Liver (tissue), 8 donors: ENCODE measurements at regions not wholly inside any gene's neighbourhood (a gene's known extent, or its start where the extent isn't known, plus 50 kb on each side); places are given as distances from the start of the nearest gene placed in this dataset.

Experiments used
- DNase-seq: peaks from one replicate; pipeline ENCODE4 v3.0.0-alpha.2; 2017; ENCODE audit warnings: low spot score
- H3K27ac ChIP-seq, 2 donors: one replicate each; pipeline ENCODE4 v1.7.0; 2013; ENCODE audit warnings: inconsistent platforms in 2 of 2, low read length in 2 of 2, control low read depth in 1 of 2, low read depth in 1 of 2, mild to moderate bottlenecking in 1 of 2
- H3K27me3 ChIP-seq, 4 donors: one replicate each; pipeline versions ENCODE4 v1.6.1 to v1.7.0; 2013; ENCODE audit warnings: low read length in 3 of 4, inconsistent platforms in 1 of 4, mild to moderate bottlenecking in 1 of 4, moderate library complexity in 1 of 4; ENCODE audit not compliant: control insufficient read depth in 4 of 4, insufficient read depth in 4 of 4
- H3K36me3 ChIP-seq, 4 donors: one replicate each; pipeline versions ENCODE4 v1.6.1 to v1.7.0; 2013; ENCODE audit warnings: low read length in 3 of 4, mild to moderate bottlenecking in 3 of 4, low read depth in 1 of 4, moderate library complexity in 1 of 4; ENCODE audit not compliant: control insufficient read depth in 4 of 4, insufficient read depth in 3 of 4
- H3K4me1 ChIP-seq, 4 donors: one replicate each; pipeline versions ENCODE4 v1.6.1 to v1.7.0; 2013; ENCODE audit warnings: low read length in 3 of 4, mild to moderate bottlenecking in 3 of 4, moderate library complexity in 1 of 4; ENCODE audit not compliant: control insufficient read depth in 4 of 4, insufficient read depth in 4 of 4
- H3K4me3 ChIP-seq, 3 donors: one replicate each; pipeline versions ENCODE4 v1.6.1 to v1.7.0; 2013; ENCODE audit warnings: low read length in 3 of 3, control low read depth in 1 of 3, low read depth in 1 of 3, mild to moderate bottlenecking in 1 of 3
- H3K9ac ChIP-seq, 2 donors: one replicate each; pipeline ENCODE4 v1.7.0; 2013; ENCODE audit warnings: low read length in 2 of 2, mild to moderate bottlenecking in 2 of 2, moderate library complexity in 2 of 2, control low read depth in 1 of 2, low read depth in 1 of 2
- H3K9me3 ChIP-seq, 4 donors: one replicate each; pipeline versions ENCODE4 v1.6.1 to v1.7.0; 2013; ENCODE audit warnings: low read length in 3 of 4; ENCODE audit not compliant: control insufficient read depth in 4 of 4
- EGR1 ChIP-seq, 2 donors: IDR thresholded peaks; 2 replicates each; pipeline ENCODE4 v1.6.1; 2016 to 2018; ENCODE audit warnings: antibody characterized with exemption in 2 of 2, low read depth in 2 of 2
- FOXA1 ChIP-seq: IDR thresholded peaks from 2 replicates; pipeline ENCODE4 v1.6.1; 2016; ENCODE audit warnings: antibody characterized with exemption
- FOXA2 ChIP-seq: IDR thresholded peaks from 2 replicates; pipeline ENCODE4 v1.6.1; 2016; ENCODE audit warnings: antibody characterized with exemption
- GABPA ChIP-seq, 2 donors: IDR thresholded peaks in 1 of 2; conservative IDR thresholded peaks in 1 of 2; 2 replicates each; pipeline ENCODE4 v1.6.1; 2016; ENCODE audit warnings: antibody characterized with exemption in 2 of 2, mild to moderate bottlenecking in 1 of 2, moderate library complexity in 1 of 2
- HNF4A ChIP-seq, 2 donors: conservative IDR thresholded peaks; 2 replicates each; pipeline ENCODE4 v1.6.1; 2016; ENCODE audit warnings: antibody characterized with exemption in 2 of 2, mild to moderate bottlenecking in 2 of 2
- HNF4G ChIP-seq: IDR thresholded peaks from 2 replicates; pipeline ENCODE4 v1.6.1; 2016; ENCODE audit warnings: antibody characterized with exemption
- JUND ChIP-seq, 2 donors: IDR thresholded peaks; 2 replicates each; pipeline ENCODE4 v1.6.1; 2016; ENCODE audit warnings: antibody characterized with exemption in 2 of 2
- NR2F2 ChIP-seq: IDR thresholded peaks from 2 replicates; pipeline ENCODE4 v1.6.1; 2016; ENCODE audit warnings: antibody characterized with exemption
- RAD21 ChIP-seq, 2 donors: IDR thresholded peaks; 2 replicates each; pipeline ENCODE4 v1.6.1; 2016; ENCODE audit warnings: antibody characterized with exemption in 2 of 2, mild to moderate bottlenecking in 2 of 2
- RXRA ChIP-seq, 2 donors: IDR thresholded peaks; 2 replicates each; pipeline ENCODE4 v1.6.1; 2017 to 2018; ENCODE audit warnings: antibody characterized with exemption in 2 of 2, mild to moderate bottlenecking in 1 of 2
- SP1 ChIP-seq: IDR thresholded peaks from 2 replicates; pipeline ENCODE4 v1.6.1; 2018; ENCODE audit warnings: antibody characterized with exemption, mild to moderate bottlenecking
- TAF1 ChIP-seq: conservative IDR thresholded peaks from 2 replicates; pipeline ENCODE4 v1.6.1; 2016; ENCODE audit warnings: antibody characterized with exemption, mild to moderate bottlenecking
- YY1 ChIP-seq: IDR thresholded peaks from 2 replicates; pipeline ENCODE4 v1.6.1; 2016; ENCODE audit warnings: antibody characterized with exemption, mild to moderate bottlenecking
- WGBS: extraction: QIAGEN DNeasy Blood & Tissue Kit; methylation state at CpG from one replicate; pipeline ENCODE4 v1.1.7; 2013; 5-methylcytosine and 5-hydroxymethylcytosine counted together
- TF ChIP-seq, protein P1 (sequence below): fragments of 150-350 bp; IDR thresholded peaks from 2 replicates; pipeline ENCODE4 v1.5.1; 2017; ENCODE audit warnings: improper control_type of control experiment, low read depth, low read length; ENCODE audit not compliant: missing input control
- TF ChIP-seq, protein P2 (sequence below): IDR thresholded peaks from 2 replicates; pipeline ENCODE4 v1.6.1; 2016; ENCODE audit warnings: antibody characterized with exemption, mild to moderate bottlenecking
- TF ChIP-seq, protein P3 (sequence below): IDR thresholded peaks from 2 replicates; pipeline ENCODE4 v1.6.1; 2016; ENCODE audit warnings: antibody characterized with exemption
- TF ChIP-seq, protein P4 (sequence below): IDR thresholded peaks from 2 replicates; pipeline ENCODE4 v1.6.1; 2016; ENCODE audit warnings: antibody characterized with exemption
- TF ChIP-seq, protein P5 (sequence below): IDR thresholded peaks from 2 replicates; pipeline ENCODE4 v1.6.1; 2016; ENCODE audit warnings: antibody characterized with exemption
- donor health status: healthy.
- donor health status: healthy.
- donor health status: healthy.
- donor health status: healthy.
- donor health status: healthy.

DNA sequence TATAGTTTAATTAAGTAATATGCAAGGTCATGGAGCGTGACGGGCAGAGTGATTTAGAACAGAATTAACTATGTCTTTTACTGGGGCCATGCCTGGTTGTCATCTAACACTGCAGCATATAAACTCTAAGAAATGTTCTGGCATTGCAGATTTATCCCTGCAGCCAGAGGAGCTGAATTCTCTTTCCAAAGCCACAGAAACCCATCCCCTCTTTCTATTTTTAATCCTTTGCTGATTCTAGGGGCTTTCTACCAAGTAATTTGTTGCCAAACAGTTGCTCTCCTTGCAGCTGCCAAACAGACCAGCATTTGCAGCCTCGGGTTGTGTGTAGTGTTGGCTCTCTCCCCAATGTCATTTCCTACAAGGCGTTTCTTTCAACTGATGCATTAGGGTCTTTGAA is 243.2 kb upstream of the MON1B start:
- 82% methylated on average over 4 of the region's 4 CpGs for WGBS
- no peak overlapping the region for H3K27ac ChIP-seq
- TF ChIP-seq, protein P1, sequence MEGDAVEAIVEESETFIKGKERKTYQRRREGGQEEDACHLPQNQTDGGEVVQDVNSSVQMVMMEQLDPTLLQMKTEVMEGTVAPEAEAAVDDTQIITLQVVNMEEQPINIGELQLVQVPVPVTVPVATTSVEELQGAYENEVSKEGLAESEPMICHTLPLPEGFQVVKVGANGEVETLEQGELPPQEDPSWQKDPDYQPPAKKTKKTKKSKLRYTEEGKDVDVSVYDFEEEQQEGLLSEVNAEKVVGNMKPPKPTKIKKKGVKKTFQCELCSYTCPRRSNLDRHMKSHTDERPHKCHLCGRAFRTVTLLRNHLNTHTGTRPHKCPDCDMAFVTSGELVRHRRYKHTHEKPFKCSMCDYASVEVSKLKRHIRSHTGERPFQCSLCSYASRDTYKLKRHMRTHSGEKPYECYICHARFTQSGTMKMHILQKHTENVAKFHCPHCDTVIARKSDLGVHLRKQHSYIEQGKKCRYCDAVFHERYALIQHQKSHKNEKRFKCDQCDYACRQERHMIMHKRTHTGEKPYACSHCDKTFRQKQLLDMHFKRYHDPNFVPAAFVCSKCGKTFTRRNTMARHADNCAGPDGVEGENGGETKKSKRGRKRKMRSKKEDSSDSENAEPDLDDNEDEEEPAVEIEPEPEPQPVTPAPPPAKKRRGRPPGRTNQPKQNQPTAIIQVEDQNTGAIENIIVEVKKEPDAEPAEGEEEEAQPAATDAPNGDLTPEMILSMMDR: no peak
- TF ChIP-seq FOXA1 (no peak), TAF1 (no peak), HNF4A (conservative IDR thresholded peaks at IDR 0.05) (no peak), FOXA2 (no peak), SP1 (no peak), EGR1 (IDR thresholded peaks at IDR 0.05; ENCODE audit: low read depth in 2 of 2) (no peak), JUND (IDR thresholded peaks at IDR 0.05) (no peak), RXRA (IDR thresholded peaks at IDR 0.05) (no peak), NR2F2 (no peak), YY1 (no peak), HNF4G (no peak), RAD21 (IDR thresholded peaks at IDR 0.05) (no peak), GABPA (IDR thresholded peaks at IDR 0.05 in 1 of 2, conservative IDR thresholded peaks at IDR 0.05 in 1 of 2) (no peak)
- TF ChIP-seq, protein P2, sequence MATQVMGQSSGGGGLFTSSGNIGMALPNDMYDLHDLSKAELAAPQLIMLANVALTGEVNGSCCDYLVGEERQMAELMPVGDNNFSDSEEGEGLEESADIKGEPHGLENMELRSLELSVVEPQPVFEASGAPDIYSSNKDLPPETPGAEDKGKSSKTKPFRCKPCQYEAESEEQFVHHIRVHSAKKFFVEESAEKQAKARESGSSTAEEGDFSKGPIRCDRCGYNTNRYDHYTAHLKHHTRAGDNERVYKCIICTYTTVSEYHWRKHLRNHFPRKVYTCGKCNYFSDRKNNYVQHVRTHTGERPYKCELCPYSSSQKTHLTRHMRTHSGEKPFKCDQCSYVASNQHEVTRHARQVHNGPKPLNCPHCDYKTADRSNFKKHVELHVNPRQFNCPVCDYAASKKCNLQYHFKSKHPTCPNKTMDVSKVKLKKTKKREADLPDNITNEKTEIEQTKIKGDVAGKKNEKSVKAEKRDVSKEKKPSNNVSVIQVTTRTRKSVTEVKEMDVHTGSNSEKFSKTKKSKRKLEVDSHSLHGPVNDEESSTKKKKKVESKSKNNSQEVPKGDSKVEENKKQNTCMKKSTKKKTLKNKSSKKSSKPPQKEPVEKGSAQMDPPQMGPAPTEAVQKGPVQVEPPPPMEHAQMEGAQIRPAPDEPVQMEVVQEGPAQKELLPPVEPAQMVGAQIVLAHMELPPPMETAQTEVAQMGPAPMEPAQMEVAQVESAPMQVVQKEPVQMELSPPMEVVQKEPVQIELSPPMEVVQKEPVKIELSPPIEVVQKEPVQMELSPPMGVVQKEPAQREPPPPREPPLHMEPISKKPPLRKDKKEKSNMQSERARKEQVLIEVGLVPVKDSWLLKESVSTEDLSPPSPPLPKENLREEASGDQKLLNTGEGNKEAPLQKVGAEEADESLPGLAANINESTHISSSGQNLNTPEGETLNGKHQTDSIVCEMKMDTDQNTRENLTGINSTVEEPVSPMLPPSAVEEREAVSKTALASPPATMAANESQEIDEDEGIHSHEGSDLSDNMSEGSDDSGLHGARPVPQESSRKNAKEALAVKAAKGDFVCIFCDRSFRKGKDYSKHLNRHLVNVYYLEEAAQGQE: no peak
- TF ChIP-seq, protein P3, sequence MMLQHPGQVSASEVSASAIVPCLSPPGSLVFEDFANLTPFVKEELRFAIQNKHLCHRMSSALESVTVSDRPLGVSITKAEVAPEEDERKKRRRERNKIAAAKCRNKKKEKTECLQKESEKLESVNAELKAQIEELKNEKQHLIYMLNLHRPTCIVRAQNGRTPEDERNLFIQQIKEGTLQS: no peak
- TF ChIP-seq, protein P4, sequence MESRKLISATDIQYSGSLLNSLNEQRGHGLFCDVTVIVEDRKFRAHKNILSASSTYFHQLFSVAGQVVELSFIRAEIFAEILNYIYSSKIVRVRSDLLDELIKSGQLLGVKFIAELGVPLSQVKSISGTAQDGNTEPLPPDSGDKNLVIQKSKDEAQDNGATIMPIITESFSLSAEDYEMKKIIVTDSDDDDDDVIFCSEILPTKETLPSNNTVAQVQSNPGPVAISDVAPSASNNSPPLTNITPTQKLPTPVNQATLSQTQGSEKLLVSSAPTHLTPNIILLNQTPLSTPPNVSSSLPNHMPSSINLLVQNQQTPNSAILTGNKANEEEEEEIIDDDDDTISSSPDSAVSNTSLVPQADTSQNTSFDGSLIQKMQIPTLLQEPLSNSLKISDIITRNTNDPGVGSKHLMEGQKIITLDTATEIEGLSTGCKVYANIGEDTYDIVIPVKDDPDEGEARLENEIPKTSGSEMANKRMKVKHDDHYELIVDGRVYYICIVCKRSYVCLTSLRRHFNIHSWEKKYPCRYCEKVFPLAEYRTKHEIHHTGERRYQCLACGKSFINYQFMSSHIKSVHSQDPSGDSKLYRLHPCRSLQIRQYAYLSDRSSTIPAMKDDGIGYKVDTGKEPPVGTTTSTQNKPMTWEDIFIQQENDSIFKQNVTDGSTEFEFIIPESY: no peak
- TF ChIP-seq, protein P5, sequence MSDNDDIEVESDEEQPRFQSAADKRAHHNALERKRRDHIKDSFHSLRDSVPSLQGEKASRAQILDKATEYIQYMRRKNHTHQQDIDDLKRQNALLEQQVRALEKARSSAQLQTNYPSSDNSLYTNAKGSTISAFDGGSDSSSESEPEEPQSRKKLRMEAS: no peak

DNA sequence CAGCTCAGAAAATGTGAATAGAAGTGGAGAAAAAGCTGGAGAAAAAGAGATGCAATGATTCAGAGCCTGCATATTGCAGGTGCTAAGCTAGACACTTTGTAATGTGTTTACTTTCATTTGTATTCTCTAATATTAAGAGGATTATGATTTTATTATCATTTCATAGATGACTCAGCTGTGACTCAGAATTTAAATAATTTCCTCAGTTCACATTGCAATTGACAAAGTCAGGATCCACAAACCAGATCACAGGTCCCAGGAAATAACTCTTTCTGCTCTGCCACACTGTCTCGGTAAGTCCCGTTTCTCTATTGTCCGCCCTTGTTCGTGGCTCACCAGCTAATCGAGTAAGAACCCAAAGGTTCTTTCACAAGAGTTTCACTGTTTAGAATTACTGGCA is 235.4 kb upstream of the MON1B start:
- H3K4me1 ChIP-seq: no peaks in the 10 kb centered on the region
- H3K36me3 ChIP-seq: no peaks in the 10 kb centered on the region
- H3K4me3 ChIP-seq: no peak overlapping the region
- no peak for DNase-seq
- 94% methylated on average over 5 of the region's 5 CpGs for WGBS
- H3K27ac ChIP-seq: no peak overlapping the region
- H3K9me3 ChIP-seq: no peaks in the 10 kb centered on the region
- no peaks in the 10 kb centered on the region for H3K27me3 ChIP-seq
- TF ChIP-seq RXRA (IDR thresholded peaks at IDR 0.05) (no peak), HNF4A (conservative IDR thresholded peaks at IDR 0.05) (no peak), GABPA (IDR thresholded peaks at IDR 0.05 in 1 of 2, conservative IDR thresholded peaks at IDR 0.05 in 1 of 2) (no peak), EGR1 (IDR thresholded peaks at IDR 0.05; ENCODE audit: low read depth in 2 of 2) (no peak), NR2F2 (no peak), FOXA1 (no peak), HNF4G (no peak)
- TF ChIP-seq, protein P2: no peak
- TF ChIP-seq, protein P1: no peak
- no peak overlapping the region for H3K9ac ChIP-seq

More for the DNA sequence above, 243.2 kb upstream of the MON1B start:
- H3K9ac ChIP-seq: no peak overlapping the region
- no peaks in the 10 kb centered on the region for H3K36me3 ChIP-seq
- no peak overlapping the region for H3K4me3 ChIP-seq
- H3K9me3 ChIP-seq: peaks cover 0 to 2% (median 0%) of the 10 kb centered on the region in 4 donors
- DNase-seq: no peak
- no peaks in the 10 kb centered on the region for H3K27me3 ChIP-seq
- no peaks in the 10 kb centered on the region for H3K4me1 ChIP-seq
